DOHH2 (cell line): ENCODE measurements at regions not wholly inside any gene's neighbourhood (a gene's known extent, or its start where the extent isn't known, plus 50 kb on each side); places are given as distances from the start of the nearest gene placed in this dataset.

ENCODE experiments used
- H3F3A ChIP-seq: fragments of 200-600 bp; sonication (generic), shearing (Covaris generic); 2 replicates; pipeline ENCODE4 v1.6.0; 2016; ENCODE audit warnings: antibody characterized with exemption, mild to moderate bottlenecking; ENCODE audit not compliant: control insufficient read depth, insufficient read depth
- H3K27ac ChIP-seq: fragments of 200-600 bp; sonication (generic); 2 replicates; pipeline ENCODE4 v1.5.1; 2014; ENCODE audit warnings: low read depth, mild to moderate bottlenecking, low read length, moderate library complexity
- H3K27me3 ChIP-seq: fragments of 200-600 bp; sonication (generic); 2 replicates; pipeline ENCODE4 v1.6.1; 2014; ENCODE audit warnings: mild to moderate bottlenecking, low read length, mixed read lengths; ENCODE audit not compliant: control insufficient read depth
- H3K36me3 ChIP-seq: fragments of 200-600 bp; sonication (generic); 2 replicates; pipeline ENCODE4 v1.6.1; 2014; ENCODE audit warnings: mild to moderate bottlenecking, low read length, moderate library complexity, mixed read lengths; ENCODE audit not compliant: control insufficient read depth
- H3K4me1 ChIP-seq: fragments of 200-600 bp; sonication (generic); 2 replicates; pipeline ENCODE4 v1.6.1; 2014; ENCODE audit warnings: mild to moderate bottlenecking, low read length, mixed read lengths; ENCODE audit not compliant: control insufficient read depth
- H3K4me2 ChIP-seq: fragments of 200-600 bp; sonication (generic); 2 replicates; pipeline ENCODE4 v1.6.0; 2014; ENCODE audit warnings: mild to moderate bottlenecking, low read length, moderate library complexity
- H3K4me3 ChIP-seq: fragments of 200-600 bp; sonication (generic); 2 replicates; pipeline ENCODE4 v1.5.1; 2014; ENCODE audit warnings: mild to moderate bottlenecking, low read length, mixed read lengths
- H3K79me2 ChIP-seq: fragments of 200-600 bp; sonication (generic); 2 replicates; pipeline ENCODE4 v1.6.1; 2014; ENCODE audit warnings: mild to moderate bottlenecking, low read length, mixed read lengths; ENCODE audit not compliant: control insufficient read depth
- H3K9me2 ChIP-seq: fragments of 200-600 bp; sonication (generic); replicated peaks from 2 replicates; pipeline ENCODE4 v1.6.1; 2014; ENCODE audit warnings: mild to moderate bottlenecking, low read length, mixed read lengths; ENCODE audit not compliant: control insufficient read depth
- H3K9me3 ChIP-seq: fragments of 200-600 bp; sonication (generic); 2 replicates; pipeline ENCODE4 v1.6.1; 2014; ENCODE audit warnings: antibody characterized with exemption, low read length, mixed read lengths; ENCODE audit not compliant: control insufficient read depth, insufficient read depth
- H4K20me1 ChIP-seq: fragments of 200-600 bp; sonication (generic); 2 replicates; pipeline ENCODE4 v1.6.0; 2014; ENCODE audit warnings: low read depth, mild to moderate bottlenecking, antibody characterized with exemption, low read length, moderate library complexity; ENCODE audit not compliant: control insufficient read depth, insufficient read depth
- CTCF ChIP-seq: fragments of 200-600 bp; sonication (generic); IDR thresholded peaks from one replicate; pipeline ENCODE4 v1.5.1; 2014; ENCODE audit warnings: antibody characterized with exemption, mild to moderate bottlenecking, low read depth, low read length; ENCODE audit not compliant: poor library complexity, severe bottlenecking
- EZH2phosphoT487 ChIP-seq: fragments of 200-600 bp; sonication (generic); IDR thresholded peaks from 2 replicates; pipeline ENCODE4 v1.6.1; 2017; ENCODE audit warnings: borderline replicate concordance, mild to moderate bottlenecking, antibody characterized with exemption, low read length, moderate library complexity, mixed read lengths

GRCh38 chr5:5080790-5081189 lies 59.3 kb upstream of the ADAMTS16 start:
- no peaks in the 10 kb centered on the region for H3K4me1 ChIP-seq
- no peaks in the 10 kb centered on the region for H3K9me3 ChIP-seq
- no peaks in the 10 kb centered on the region for H3K79me2 ChIP-seq
- TF ChIP-seq CTCF (no peak), EZH2phosphoT487 (no peak)
- H3K27me3 ChIP-seq = no peaks in the 10 kb centered on the region
- H3K9me2 ChIP-seq = no peaks in the 10 kb centered on the region
- no peaks in the 10 kb centered on the region for H4K20me1 ChIP-seq
- no peaks in the 10 kb centered on the region for H3F3A ChIP-seq
- no peaks in the 10 kb centered on the region for H3K36me3 ChIP-seq
- H3K27ac ChIP-seq = no peak overlapping the region
- H3K4me3 ChIP-seq = no peak overlapping the region
- no peak overlapping the region for H3K4me2 ChIP-seq

- no peaks in the 10 kb centered on the region for H3K36me3 ChIP-seq
- H3K9me2 ChIP-seq = no peaks in the 10 kb centered on the region
- no peak overlapping the region for H3K4me2 ChIP-seq
- no peaks in the 10 kb centered on the region for H3K9me3 ChIP-seq
- no peak overlapping the region for H3K4me3 ChIP-seq
- no peaks in the 10 kb centered on the region for H3K27me3 ChIP-seq
- H3K4me1 ChIP-seq = no peaks in the 10 kb centered on the region
- H4K20me1 ChIP-seq = no peaks in the 10 kb centered on the region
- TF ChIP-seq CTCF (no peak), EZH2phosphoT487 (no peak)
- no peaks in the 10 kb centered on the region for H3K79me2 ChIP-seq
- H3F3A ChIP-seq = no peaks in the 10 kb centered on the region
- H3K27ac ChIP-seq = no peak overlapping the region
These were observed 54.7 kb upstream of the ADAMTS16 start for GRCh38 chr5:5085381-5085780.

DNA sequence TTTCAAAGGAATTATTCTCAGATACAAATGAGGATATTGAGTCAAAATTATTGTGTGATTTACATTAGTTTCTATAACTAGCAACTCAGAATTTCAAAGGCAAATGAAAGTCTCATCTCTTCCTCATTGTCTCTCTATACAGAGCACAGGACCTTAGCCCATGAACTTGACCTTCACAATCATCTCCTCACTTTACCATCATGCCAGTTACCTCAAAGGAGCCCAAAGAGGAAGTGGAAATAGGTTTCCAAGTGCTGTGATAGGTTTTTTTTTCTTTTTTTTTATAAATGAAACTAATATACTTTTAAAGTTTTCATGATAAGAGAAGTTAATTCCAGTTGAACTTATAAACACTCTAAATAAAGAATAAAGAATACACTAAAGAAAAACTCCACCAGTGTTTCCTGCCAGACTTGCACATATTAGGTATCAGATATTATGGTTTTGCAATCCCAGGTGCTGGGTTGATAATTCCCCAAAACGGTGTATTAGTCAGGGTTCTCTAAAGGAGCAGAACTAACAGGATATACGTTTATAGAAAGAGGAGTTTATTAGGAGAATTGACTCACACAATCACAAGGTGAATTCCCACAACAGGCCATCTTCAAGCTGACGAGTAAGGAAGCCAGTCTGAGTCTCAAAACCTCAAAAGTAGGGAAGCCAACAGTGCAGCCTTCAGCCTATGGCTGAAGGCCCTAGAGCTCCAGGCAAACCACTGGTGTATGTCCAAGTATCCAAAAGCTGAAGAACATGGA lies 50.1 kb upstream of the ADAMTS16 start:
- H3K4me1 ChIP-seq = no peaks in the 10 kb centered on the region
- H3K4me2 ChIP-seq = no peak overlapping the region
- H3K27me3 ChIP-seq = no peaks in the 10 kb centered on the region
- no peaks in the 10 kb centered on the region for H3F3A ChIP-seq
- H3K79me2 ChIP-seq = no peaks in the 10 kb centered on the region
- no peaks in the 10 kb centered on the region for H3K9me3 ChIP-seq
- no peak overlapping the region for H3K4me3 ChIP-seq
- H3K36me3 ChIP-seq = no peaks in the 10 kb centered on the region
- no peak overlapping the region for H3K27ac ChIP-seq
- no peak for TF ChIP-seq CTCF
- TF ChIP-seq EZH2phosphoT487 = no peak
- no peaks in the 10 kb centered on the region for H3K9me2 ChIP-seq
- H4K20me1 ChIP-seq = no peaks in the 10 kb centered on the region
